Umbilical cord (tissue), 1 donor: ENCODE measurements at regions not wholly inside any gene's neighbourhood (a gene's known extent, or its start where the extent isn't known, plus 50 kb on each side); places are given as distances from the start of the nearest gene placed in this dataset.

Experiments used
- DNase-seq: peaks from one replicate; pipeline ENCODE4 v3.0.0-alpha.2; 2015; ENCODE audit warnings: low spot score

- no peak for DNase-seq
Measured at GRCh38 chr14:26993556-26993955, 395.7 kb upstream of the NOVA1 start.

DNA sequence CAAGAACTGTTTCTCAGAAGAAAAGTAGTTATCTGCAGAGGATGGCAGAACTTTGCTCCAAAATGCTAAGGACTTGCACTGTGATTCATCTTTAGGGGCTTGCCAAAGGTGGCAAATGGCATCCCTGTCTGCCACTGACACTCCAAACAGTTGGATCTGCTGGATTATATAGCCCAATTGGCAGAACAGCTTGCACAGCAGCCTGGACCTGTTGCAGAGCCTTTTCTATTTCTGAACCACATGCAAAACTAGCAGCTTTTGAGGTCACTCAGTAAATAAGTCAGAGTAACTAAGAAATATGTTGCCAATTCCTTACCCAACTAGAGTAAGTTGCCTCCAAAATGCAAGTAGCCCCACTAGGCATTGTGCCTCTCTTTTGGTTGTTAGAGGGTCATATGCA lies 397.5 kb upstream of the NOVA1 start:
- DNase-seq: no peak

DNA sequence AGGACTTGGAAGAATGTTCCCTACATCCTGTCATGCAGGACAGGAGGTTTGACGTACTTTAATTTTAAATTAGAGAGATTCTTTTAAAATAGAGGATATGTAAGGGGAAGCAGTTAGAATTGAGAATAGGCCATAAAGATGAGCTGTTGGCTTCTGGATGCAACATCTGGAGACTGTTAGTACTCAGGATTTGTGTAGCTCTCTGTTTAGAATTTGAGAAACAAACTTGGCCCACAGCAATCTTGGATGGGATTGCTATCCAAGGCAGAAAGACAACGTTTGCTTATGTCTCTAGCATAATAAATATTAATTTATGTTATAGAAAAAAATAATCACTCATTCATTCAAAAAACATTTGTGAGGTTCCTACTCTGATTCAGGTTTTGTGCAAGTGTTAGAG lies 398.4 kb upstream of the NOVA1 start:
- no peak for DNase-seq

GRCh38 chr14:27002179-27002578 lies 404.3 kb upstream of the NOVA1 start:
- no peak for DNase-seq

- DNase-seq: no peak
Measured at GRCh38 chr14:27006570-27006969, 408.7 kb upstream of the NOVA1 start.

GRCh38 chr14:27008187-27008586 lies 410.4 kb upstream of the NOVA1 start:
- DNase-seq: no peak

GRCh38 chr14:27012641-27013040 lies 414.8 kb upstream of the NOVA1 start:
- DNase-seq: no peak

DNA sequence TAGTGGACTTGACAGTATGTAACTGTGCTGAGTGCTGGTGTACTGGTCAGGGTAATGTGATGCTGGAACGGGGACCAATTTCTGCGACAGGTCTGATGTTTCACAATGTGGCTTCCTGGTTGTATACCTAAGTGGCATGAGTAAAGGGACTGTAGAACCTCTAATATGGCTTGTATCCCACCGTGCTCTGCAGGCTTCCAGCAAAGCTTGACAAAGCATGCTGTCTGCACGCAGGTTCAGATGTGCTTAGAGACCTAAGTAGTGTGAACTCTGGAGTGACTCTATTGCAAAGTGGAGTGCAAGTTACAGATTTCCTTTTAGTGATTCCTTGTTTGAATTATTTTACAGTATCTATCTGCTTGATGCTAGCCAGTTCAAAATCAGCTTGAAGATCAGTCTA lies 415.8 kb upstream of the NOVA1 start:
- DNase-seq: no peak

DNA sequence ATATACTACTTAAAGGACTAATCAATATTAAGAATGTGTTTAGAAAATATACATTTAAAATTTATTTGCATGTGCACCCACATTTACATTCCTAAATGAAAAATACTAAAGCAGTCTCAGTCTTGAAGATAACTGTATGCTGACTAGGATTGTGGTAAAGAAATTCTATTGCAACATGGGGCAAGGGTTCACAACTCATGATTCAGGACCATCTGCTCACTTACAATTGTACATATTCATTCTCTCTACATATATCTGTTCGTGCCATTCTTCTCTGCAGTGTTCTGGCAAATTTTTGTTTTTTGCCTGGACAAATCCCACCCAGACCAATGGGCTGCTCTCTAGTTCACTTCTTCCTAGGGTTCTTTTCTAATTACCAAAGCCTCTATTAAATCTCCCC lies 417.2 kb upstream of the NOVA1 start:
- no peak for DNase-seq

GRCh38 chr14:27025648-27026047 lies 427.8 kb upstream of the NOVA1 start:
- no peak for DNase-seq

- DNase-seq: no peak
Measured at GRCh38 chr14:27026097-27026496, 428.3 kb upstream of the NOVA1 start.

DNA sequence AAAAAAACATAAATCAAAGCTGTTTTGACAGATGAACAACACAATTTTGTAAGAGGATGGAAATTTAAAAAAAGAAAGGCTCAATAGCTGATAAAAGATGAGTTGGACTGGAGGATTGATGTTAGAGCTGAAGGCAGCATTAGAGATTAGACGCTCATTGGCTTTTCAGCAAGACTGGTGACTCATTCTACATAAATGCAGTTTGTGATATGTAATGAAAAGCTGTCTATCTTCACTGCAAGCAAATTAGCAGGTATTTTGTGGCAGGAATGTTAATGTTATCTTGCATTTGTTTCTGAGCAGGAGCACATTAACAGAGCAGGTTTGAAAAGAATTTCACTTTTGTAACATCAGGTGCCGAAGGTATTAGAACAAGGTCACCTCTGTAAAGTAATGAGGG lies 442.7 kb upstream of the NOVA1 start:
- DNase-seq: peak; percentile 33

- DNase-seq: no peak
Measured at GRCh38 chr14:27049701-27050100, 451.9 kb upstream of the NOVA1 start.

DNA sequence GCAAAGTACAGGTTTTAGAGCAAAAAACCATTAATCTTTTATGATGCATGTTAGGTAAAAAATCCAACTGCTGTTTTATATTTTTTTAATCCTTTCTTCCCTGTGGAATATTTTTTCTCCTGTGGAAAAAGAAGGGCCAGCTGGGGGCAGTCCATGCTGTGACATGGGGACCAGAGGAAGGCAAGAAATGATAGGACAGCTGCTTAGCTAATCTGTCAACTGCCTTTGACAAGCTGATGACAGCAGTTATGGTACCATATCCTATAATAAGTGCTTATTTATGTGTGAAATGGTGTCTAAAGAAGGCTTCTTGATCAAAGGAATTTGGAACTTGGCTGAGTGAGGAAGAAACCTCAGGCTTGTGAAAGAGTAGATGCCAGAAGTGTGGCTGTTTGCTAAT lies 452.4 kb upstream of the NOVA1 start:
- DNase-seq: no peak

GRCh38 chr14:27056586-27056985 lies 458.8 kb upstream of the NOVA1 start:
- DNase-seq: no peak

DNA sequence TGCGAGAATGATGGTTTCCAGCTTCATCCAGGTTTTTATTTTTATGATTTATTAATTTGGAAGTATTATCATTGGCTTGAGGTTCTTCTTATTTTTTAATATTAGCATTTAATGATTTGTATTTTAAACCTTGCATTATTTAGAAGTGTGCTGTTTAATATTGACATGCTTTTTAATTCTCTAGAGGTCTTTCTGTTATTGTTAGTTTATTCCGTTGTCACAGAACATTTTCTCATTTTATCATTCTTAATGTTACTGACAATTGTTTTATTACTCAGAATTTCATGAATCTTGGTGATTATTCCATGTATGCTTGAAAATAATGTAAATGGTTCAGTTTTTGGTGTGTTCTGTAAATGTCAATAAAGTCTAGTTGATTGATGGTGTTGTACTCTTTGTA lies 463.5 kb upstream of the NOVA1 start:
- no peak for DNase-seq

GRCh38 chr14:27063959-27064358 lies 466.1 kb upstream of the NOVA1 start:
- no peak for DNase-seq

- no peak for DNase-seq
Measured at GRCh38 chr14:27065886-27066285, 468.1 kb upstream of the NOVA1 start.

DNA sequence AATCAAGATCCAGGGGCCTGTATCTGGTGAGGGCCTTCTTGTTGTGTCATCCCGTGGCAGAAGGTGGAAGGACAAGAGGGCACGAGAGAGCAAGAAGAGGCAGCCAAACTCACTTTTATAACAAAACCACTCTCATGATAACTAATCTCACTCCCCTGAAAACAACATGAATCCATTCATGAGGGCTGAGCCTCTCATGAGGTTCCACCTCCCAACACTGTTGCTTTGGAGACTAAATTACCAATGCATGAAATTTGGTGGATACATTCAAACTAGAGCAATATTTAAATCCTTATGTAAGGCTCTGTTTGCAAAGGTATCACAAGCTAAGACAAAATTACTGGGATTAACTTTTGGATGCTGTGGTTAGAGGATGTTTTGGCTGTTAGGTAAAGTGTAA lies 470.1 kb upstream of the NOVA1 start:
- no peak for DNase-seq

GRCh38 chr14:27072589-27072988 lies 474.8 kb upstream of the NOVA1 start:
- no peak for DNase-seq

DNA sequence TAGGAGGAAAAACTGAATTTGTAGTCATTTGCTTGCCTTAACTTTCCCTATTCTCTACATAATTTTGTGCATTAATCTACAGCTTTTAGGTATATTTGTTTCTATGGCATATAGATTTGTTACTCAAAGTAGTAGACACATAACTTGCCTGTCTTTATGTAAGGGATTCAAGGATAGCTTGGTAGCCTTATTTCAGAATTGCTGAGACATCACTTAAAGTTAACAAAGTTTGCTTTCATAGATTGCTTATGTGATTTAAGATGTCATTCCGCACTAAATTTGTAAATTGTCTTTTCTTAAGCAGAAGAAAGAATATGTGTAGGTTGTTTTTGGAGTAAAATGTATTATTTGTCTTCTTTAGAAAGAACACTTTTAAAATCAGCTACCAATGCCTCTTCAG lies 477.7 kb upstream of the NOVA1 start:
- no peak for DNase-seq

GRCh38 chr14:27077214-27077613 lies 479.4 kb upstream of the NOVA1 start:
- DNase-seq: no peak

GRCh38 chr14:27077710-27078109 lies 479.9 kb upstream of the NOVA1 start:
- no peak for DNase-seq

GRCh38 chr14:27078191-27078590 lies 480.4 kb upstream of the NOVA1 start:
- DNase-seq: peak; percentile 1

- DNase-seq: no peak
Measured at GRCh38 chr14:27079716-27080115, 481.9 kb upstream of the NOVA1 start.
